ENCODE measurements at regions not wholly inside any gene's neighbourhood (a gene's known extent, or its start where the extent isn't known, plus 50 kb on each side); places are given as distances from the start of the nearest gene placed in this dataset.

DNA sequence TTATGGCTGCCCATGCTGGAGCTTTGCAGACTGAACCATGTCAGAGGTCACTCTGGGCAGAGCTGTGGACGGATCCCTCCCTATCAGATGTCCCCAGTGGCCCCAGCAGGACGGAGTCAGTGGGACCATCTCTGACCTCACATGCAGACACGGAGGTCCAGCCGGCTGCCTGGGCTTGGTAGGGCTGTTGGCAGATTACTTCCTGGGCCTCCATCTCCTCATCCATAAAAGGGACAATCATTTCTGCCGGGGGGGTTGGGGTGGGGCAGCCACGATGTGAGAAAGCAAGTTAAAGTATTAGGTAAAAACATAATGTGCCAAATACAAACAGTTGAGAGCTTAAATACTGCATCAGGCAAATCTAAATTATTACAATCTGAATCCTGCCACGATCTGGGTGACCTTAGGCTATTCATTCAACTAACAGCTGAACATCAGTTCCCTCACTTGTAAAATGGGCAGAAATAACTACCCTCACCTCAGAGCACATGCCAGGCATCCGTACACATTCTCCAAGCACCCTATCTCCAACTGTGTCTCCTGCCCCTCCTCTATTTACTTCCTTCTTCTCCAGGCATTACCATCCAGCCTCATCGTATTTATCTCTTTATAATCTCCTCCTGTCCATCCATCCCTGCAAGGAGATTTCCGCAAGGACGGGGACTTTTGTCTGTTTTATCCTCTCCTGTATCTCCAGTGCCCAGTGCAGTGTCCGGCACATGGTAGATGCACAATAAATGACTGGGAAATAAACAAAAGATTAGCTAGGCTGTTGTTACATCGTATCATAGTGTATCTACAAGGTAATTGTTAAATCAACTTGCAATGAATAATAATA lies 192.3 kb upstream of the FOXF1 start:
- TF ChIP-seq, protein P1, sequence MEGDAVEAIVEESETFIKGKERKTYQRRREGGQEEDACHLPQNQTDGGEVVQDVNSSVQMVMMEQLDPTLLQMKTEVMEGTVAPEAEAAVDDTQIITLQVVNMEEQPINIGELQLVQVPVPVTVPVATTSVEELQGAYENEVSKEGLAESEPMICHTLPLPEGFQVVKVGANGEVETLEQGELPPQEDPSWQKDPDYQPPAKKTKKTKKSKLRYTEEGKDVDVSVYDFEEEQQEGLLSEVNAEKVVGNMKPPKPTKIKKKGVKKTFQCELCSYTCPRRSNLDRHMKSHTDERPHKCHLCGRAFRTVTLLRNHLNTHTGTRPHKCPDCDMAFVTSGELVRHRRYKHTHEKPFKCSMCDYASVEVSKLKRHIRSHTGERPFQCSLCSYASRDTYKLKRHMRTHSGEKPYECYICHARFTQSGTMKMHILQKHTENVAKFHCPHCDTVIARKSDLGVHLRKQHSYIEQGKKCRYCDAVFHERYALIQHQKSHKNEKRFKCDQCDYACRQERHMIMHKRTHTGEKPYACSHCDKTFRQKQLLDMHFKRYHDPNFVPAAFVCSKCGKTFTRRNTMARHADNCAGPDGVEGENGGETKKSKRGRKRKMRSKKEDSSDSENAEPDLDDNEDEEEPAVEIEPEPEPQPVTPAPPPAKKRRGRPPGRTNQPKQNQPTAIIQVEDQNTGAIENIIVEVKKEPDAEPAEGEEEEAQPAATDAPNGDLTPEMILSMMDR (IDR thresholded peaks at IDR 0.05): no peak
- TF ChIP-seq, protein P2, sequence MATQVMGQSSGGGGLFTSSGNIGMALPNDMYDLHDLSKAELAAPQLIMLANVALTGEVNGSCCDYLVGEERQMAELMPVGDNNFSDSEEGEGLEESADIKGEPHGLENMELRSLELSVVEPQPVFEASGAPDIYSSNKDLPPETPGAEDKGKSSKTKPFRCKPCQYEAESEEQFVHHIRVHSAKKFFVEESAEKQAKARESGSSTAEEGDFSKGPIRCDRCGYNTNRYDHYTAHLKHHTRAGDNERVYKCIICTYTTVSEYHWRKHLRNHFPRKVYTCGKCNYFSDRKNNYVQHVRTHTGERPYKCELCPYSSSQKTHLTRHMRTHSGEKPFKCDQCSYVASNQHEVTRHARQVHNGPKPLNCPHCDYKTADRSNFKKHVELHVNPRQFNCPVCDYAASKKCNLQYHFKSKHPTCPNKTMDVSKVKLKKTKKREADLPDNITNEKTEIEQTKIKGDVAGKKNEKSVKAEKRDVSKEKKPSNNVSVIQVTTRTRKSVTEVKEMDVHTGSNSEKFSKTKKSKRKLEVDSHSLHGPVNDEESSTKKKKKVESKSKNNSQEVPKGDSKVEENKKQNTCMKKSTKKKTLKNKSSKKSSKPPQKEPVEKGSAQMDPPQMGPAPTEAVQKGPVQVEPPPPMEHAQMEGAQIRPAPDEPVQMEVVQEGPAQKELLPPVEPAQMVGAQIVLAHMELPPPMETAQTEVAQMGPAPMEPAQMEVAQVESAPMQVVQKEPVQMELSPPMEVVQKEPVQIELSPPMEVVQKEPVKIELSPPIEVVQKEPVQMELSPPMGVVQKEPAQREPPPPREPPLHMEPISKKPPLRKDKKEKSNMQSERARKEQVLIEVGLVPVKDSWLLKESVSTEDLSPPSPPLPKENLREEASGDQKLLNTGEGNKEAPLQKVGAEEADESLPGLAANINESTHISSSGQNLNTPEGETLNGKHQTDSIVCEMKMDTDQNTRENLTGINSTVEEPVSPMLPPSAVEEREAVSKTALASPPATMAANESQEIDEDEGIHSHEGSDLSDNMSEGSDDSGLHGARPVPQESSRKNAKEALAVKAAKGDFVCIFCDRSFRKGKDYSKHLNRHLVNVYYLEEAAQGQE (IDR thresholded peaks at IDR 0.05; ENCODE audit: insufficient read depth in 1 of 2, low read depth in 2 of 2, low read length in 1 of 2): no peak
- TF ChIP-seq POLR2AphosphoS5 (IDR thresholded peaks at IDR 0.05; ENCODE audit: low read depth, low read length): no peak
- TF ChIP-seq TCF7L2 (IDR thresholded peaks at IDR 0.05; ENCODE audit: low read depth, low read length): no peak
- no peak for TF ChIP-seq SIN3A (IDR thresholded peaks at IDR 0.05; ENCODE audit: borderline replicate concordance, insufficient read depth, low read depth, low read length)

All from Panc1 (cell line).